Activated CD8-positive, alpha-beta memory T cell treated with anti-CD3 and anti-CD28 coated beads, Interleukin-2, amount 50 U/mL, for 48 hours (primary cell): ENCODE measurements at regions not wholly inside any gene's neighbourhood (a gene's known extent, or its start where the extent isn't known, plus 50 kb on each side); places are given as distances from the start of the nearest gene placed in this dataset.
"Not testable (repeated sequence)": the region's sequence is repeated elsewhere in the genome, so short reads cannot be mapped to it uniquely, and the experiment has no call there.

Experiments used
- DNase-seq: peaks from one replicate; pipeline ENCODE4 v3.0.0-alpha.2; 2020

DNA sequence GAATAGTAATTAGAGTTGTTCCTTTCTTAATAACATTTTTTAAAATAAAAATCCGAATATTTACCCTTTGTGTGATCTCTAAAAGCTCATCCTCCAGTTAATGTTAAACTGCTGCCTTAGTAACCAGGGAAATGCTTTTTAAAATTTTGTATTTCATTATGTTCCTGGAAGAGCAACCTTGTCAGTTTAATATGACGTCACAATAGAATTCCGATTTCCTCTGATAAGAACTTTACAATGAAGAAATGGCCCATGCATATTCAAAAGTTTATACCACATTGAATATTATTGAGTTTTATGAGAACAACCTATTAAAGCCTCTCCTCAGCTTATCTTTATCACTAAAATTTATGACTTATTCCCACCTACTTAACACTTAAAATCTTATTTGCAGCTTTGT is 1566.6 kb downstream of the EFNB2 start:
- DNase-seq = no peak

DNA sequence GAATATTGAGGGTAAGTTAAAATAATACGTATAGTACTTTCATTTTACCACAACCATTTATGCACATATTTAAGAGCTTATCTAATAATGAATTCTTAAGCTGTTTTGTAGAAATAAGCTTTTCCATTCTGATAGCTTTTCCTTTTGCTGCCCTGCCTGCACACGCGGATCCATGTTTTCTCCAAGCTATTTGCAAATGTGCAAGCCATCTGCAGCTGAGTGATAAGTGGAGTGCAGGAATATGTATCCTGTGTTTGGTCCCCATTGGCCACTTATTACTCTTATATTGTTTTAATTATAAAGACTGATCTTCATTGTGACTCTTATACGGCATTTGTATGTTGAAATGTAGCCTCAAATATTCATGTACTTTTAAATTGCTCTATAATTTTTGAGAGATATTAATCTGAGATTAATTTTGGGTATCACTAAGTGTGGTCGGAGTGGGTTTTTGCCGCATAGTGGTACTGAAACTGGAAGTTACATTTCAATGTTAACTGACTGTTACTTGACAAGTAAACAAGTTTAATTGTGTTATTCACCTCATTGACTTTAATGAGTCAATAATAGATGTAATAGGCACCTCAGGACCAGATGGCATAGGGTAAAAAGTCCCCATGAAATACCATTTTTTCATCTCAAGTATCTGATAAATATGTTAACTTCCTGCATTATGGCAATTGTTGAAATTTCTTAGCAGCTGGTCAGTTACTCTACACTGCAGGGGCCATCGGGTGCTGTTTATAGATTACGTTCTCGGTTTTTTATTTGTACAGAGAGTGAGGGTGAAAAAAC is 1567.4 kb downstream of the EFNB2 start:
- DNase-seq = no peak

DNA sequence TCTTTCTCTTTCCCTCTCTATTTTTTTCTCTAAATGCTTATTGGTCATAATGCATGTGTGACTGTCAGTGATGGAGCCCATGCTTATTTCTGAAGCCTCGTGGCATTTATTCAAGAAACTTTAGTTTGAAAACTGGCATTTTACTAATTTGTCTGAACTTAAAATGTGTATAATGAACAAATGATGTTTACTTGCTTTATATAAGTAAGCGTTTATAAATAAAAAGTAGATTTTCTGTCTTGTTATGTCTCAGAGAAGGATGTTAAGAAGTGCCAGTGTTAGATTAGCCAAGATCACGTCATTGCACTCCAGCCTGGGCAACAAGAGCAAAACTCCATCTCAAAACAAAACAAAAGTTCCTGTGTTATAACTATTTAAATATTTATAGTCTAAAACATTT is 1568.1 kb downstream of the EFNB2 start:
- no peak for DNase-seq

DNA sequence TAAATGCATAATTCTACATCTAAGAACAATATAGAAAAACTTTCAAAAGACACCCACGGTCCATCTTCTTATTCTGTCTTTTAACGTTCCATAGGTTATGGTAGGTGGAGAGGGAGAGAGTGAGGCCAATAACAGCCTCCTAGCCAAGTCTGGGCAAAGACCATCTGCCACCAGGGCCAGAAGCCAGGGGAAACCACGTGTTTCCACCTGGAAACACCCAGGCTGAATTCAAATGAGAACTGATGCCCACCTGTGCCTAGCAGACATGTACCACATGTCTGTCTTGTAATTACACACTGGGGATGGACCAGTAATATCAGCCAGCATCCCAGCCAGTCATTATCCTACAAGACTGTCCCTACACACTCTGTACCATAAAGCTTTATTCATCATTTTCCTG is 1573.1 kb downstream of the EFNB2 start:
- DNase-seq = no peak

- no peak for DNase-seq
Measured at GRCh38 chr13:104961246-104961645, 1574.2 kb downstream of the EFNB2 start.

DNA sequence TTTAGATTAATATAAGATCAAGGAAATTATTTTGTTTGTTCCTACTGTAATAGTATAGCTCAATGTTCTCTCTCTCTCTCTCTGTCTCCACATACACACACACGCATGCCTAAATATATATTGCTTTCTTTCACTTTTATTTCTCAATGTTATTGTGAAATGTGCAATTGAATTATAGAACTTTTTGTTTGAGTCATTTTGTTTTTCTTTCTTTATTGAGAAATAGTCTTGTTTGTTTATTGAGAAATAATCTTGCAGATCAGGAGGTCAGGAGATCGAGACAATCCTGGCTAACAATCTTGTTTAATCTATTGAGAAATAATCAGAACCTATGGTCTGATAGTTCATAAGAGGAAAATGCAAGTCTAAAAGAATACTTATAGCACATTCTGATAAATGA is 1581.3 kb downstream of the EFNB2 start:
- no peak for DNase-seq

DNA sequence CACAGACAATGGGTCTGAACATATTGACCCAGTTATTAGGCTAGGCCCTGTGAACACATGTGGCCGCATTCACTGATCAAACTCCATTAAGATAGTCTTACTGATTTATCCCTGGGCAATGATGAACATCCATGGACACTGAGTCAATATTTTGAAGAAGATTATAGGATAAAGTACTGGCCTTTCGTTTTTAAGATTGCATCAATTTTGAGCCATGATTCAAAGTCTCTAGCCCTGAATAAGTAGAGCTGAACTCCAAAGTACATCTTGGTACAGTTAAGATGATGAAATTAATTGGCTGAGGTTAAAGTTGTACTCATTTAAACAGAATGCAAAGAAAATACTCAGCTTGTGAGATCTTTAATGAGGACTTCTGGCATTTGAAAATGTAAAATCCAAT is 1581.9 kb downstream of the EFNB2 start:
- DNase-seq = no peak

GRCh38 chr13:104949840-104950740 is 1585.4 kb downstream of the EFNB2 start:
- DNase-seq = no peak

DNA sequence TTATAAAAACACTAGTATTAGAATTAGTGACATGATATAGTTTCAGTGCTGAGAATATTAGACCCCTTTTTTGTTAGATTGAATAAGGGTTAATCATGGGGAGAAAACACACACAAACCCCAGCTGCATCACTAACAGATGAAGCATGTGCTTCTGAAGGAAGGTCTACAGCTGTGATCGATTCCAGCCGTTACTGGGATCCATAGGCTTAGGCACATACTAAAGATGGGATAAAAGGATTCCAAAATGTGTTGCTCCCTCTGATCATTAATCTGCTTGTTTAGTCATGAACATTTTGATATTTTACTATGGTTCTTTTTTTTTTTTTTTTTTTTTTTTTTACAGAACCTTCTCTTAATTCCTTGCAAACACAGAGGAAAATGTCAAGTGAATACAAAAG is 1591.3 kb downstream of the EFNB2 start:
- DNase-seq = no peak

GRCh38 chr13:104943331-104943730 is 1592.1 kb downstream of the EFNB2 start:
- no peak for DNase-seq

- no peak for DNase-seq
Measured at GRCh38 chr13:104937881-104938280, 1597.6 kb downstream of the EFNB2 start.

DNA sequence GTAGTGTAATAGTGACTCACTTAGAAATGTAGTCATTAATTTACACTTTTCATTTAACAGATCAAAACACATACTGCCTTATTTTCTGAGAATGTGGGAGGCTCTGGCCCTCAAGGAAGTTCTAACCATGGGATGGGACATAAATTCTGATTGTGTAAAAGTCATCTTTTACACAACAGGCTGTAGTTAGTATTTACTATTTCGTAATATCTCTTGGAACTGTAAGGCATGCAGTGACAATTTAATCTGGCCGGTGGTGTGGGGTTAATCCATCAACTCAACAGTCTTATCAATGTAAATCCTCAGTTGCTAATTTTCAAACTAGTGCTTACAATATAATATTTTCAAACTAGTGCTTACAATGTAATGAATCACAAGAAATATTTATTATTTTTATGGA is 1599.2 kb downstream of the EFNB2 start:
- no peak for DNase-seq

DNA sequence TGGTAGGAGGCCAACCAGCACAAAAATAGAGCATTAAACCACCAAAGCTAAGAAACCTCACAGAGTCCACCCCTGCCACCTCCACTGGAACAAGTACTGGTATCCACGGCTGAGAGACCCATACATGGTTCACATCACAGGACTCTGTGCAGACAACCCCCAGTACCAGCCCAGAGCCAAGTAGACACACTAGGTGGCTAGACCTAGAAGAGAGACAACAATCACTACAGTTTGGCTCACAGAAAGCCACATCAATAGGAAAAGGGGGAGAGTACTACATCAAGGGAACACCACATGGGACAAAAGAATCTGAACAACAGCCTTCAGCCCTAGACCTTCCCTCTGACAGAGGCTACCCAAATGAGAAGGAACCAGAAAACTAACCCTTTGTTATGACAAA is 1614.9 kb downstream of the EFNB2 start:
- DNase-seq = not testable (repeated sequence)

GRCh38 chr13:104920091-104920490 is 1615.4 kb downstream of the EFNB2 start:
- DNase-seq = no peak

GRCh38 chr13:104900191-104900817 is 1635.2 kb downstream of the EFNB2 start:
- DNase-seq = no peak

GRCh38 chr13:104898484-104898883 is 1637.0 kb downstream of the EFNB2 start:
- DNase-seq = no peak

GRCh38 chr13:104895521-104895920 is 1639.9 kb downstream of the EFNB2 start:
- no peak for DNase-seq

- DNase-seq = no peak
Measured at GRCh38 chr13:104875038-104875754, 1660.3 kb downstream of the EFNB2 start.

GRCh38 chr13:104872153-104872552 is 1663.3 kb downstream of the EFNB2 start:
- DNase-seq = no peak

DNA sequence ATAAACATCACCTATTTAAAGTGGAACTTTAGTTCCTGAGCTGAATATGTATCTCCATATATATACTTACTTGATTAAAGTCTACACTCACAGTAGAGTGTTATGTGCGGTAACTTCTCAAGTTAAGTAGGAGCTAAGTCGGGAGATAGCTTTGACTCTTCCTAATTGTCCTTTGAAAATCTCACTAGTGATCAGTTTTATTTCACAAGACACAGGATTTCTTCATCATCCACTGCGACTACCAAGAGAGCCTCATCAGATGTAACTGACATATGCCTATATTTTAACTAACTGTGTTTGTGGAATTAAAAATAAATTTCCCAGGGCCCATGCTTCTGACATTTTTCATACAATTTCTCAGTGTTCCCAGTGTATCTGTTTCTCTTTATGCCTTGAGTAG is 1664.0 kb downstream of the EFNB2 start:
- DNase-seq = no peak

GRCh38 chr13:104869501-104869900 is 1666.0 kb downstream of the EFNB2 start:
- no peak for DNase-seq

DNA sequence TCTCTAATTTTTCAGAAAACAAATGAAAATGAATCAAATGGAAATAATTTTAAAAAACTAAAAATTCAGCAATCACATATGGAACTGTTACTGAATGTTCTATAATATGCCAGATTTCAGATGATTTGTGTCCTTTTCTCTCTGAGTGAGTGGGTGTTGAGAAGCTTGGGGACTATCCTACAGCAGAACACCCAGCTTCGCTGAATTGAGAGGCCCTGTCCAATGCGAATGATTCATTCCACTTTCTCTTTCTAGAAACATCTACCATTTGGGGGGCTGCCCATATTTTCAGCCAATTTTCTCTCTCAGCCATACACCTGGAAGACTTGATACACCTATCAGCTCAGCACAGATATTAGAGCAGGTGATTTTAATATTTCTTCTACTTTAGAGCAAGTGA is 1666.7 kb downstream of the EFNB2 start:
- no peak for DNase-seq

DNA sequence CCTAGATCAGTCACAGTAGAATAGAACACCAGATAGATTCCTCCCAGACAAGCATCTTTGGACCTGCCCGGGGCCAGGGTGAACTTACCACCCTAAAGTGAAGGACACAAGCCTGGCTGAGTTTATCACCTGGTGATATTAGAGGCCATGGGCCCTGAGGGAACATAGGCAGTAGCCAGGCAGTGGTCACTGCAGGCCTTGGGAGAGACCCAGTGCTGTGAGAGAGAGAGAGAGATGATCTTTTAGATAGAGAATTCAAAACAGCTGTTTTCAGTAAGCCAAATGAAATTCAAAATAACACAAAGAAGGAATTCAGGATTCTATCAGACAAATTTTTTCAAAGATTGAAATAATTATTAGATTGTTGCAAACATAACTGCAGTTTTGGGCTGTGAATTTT is 1679.9 kb downstream of the EFNB2 start:
- no peak for DNase-seq
